GM10266 (cell line): ENCODE measurements at regions not wholly inside any gene's neighbourhood (a gene's known extent, or its start where the extent isn't known, plus 50 kb on each side); places are given as distances from the start of the nearest gene placed in this dataset.

ENCODE experiments used
- DNase-seq: peaks from one replicate; pipeline ENCODE4 v3.0.0; 2012; ENCODE audit errors: extremely low spot score
- TF ChIP-seq, protein P1 (sequence below): IDR thresholded peaks from 2 replicates; pipeline ENCODE4 v1.5.1; 2012; ENCODE audit warnings: mild to moderate bottlenecking, low read depth; ENCODE audit not compliant: control insufficient read depth, insufficient read depth; ENCODE audit errors: missing control alignments

DNA sequence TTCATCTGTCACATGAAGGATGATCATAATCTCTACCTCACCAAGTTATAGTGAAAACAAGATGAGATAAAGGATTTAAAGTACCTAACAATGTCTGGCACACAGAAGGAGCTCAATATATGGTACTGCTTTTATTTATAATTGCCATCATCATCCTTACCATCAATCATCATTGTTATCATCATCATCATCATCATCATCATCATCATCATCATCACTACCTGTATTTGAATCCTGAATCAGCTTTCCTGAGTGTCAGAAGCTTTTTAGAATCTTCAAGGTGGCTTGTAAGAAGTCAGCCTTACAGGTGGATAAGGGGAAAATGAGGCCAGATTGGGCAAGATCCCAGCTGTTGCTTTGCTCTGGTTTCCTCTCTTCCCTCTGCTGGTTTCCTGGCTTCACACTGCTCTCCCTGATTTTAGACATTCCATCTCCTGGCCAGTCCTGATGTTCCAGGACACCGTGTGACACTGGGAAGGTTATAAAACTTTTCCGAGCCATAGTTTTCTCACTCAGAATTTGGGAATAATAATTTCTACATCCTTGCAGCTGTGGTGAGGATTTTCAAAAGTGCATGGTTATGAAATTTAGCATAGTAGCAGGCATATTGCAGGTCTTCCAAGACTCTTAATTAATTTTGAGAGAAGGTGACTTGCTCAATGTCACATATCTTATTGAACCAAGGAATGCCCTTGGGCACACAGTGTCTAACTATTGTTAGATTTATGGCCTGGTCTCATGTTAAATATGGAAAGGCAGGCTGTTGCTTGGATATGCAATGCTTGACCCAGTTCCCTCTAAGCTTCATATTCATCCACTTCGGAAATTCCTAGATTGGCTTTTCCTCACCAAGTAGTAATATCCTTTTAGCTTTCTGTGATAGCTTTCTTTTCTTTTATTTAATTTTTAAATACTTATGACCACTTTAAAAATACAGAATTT lies 160.7 kb downstream of the TMEM38B start:
- DNase-seq, result no peak
- TF ChIP-seq, protein P1, sequence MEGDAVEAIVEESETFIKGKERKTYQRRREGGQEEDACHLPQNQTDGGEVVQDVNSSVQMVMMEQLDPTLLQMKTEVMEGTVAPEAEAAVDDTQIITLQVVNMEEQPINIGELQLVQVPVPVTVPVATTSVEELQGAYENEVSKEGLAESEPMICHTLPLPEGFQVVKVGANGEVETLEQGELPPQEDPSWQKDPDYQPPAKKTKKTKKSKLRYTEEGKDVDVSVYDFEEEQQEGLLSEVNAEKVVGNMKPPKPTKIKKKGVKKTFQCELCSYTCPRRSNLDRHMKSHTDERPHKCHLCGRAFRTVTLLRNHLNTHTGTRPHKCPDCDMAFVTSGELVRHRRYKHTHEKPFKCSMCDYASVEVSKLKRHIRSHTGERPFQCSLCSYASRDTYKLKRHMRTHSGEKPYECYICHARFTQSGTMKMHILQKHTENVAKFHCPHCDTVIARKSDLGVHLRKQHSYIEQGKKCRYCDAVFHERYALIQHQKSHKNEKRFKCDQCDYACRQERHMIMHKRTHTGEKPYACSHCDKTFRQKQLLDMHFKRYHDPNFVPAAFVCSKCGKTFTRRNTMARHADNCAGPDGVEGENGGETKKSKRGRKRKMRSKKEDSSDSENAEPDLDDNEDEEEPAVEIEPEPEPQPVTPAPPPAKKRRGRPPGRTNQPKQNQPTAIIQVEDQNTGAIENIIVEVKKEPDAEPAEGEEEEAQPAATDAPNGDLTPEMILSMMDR, result no peak

DNA sequence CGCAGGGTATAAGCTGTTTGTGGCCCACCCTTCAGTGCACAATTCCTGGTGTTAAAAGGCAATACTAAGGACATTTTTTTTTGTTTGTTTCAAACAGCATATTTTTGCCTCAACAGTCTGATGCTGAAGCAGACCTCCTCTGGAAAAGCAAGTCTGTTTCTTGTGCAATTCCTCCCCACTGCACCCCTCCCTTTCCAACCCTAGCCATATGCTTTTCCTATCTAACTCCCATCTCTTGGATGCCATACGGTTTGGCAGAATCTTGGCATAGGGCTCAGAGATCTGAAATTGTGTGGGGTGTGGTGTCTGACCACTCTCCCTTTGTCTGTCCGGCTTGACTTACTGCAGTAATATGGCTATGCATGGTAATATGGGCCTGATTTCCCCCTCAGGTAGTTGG lies 161.6 kb downstream of the TMEM38B start:
- TF ChIP-seq, protein P1, result no peak
- DNase-seq, result no peak

DNA sequence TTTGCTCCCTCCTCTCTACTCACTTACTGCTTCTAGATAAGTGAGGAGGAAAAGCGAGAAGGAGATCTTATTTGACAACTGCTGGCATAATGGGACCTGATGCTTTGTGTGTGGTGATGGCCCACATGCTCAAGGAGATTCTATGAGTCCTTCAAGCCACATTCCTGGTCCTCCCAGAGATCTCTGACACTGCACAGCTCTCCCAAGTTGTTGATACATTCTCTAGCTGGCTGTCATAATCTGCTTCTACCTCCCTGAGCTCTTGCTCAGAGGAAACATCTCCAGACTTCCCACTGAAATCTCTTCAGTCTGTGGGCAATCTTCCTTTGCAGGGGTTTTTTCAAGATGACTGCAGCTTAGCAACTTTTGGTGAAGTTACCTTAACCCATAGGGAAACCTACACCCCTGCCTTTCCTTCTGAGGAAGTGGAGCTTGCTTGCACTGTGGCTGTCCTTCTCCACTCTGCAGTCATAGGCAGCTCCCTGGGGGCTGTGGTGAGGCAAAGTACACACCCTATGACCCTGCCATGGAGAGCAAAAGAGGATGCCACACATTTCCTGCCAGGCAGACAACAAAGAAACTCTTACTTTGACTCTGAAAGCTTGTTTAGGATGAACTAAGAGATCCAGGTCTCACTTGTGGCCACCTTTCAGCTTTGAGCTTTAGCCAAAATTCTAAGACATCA lies 163.8 kb downstream of the TMEM38B start:
- DNase-seq, result no peak
- TF ChIP-seq, protein P1, result no peak

DNA sequence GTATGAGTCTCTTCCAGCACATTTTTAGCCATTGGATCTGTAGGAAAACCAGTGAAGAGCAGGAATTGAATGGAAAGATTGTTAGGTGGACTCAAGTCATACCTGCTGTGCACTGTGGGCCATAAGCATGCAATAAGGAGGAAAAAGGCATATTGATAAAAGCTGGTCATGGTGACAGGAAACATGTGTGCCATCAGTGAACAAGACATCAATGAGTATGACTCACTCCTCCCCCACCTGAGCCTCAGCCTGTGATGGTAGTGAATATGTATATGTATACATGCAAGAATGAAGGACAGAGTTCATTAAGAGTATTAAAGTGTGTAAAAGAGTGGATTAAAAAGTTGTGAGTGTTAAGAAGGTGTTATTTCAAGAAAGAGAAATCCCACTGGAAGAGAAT lies 164.5 kb downstream of the TMEM38B start:
- DNase-seq, result no peak

GRCh38 chr9:105859428-105860091 lies 165.2 kb downstream of the TMEM38B start:
- no peak for DNase-seq

More for the DNA sequence above, 164.5 kb downstream of the TMEM38B start:
- TF ChIP-seq, protein P1, result no peak

GRCh38 chr9:105860516-105860915 lies 166.2 kb downstream of the TMEM38B start:
- no peak for DNase-seq
- TF ChIP-seq, protein P1, result no peak

More at GRCh38 chr9:105859428-105860091, 165.2 kb downstream of the TMEM38B start:
- TF ChIP-seq, protein P1, result no peak

DNA sequence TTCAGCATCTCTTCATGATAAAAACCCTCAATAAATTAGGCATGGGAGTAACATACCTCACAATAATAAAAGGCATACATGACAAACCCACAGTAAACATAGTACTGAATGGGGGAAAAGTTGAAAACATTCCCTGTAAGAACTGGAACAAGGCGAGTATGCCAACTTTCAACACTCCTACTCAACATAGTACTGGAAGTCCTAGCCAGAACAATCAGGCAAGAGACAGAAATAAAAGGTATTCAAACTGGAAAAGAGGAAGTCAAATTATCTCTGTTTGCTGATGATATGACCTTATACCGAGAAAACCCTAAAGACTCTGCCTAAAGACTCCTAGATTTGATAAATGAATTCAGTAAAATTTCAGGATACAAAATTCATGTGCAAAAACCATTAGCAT lies 167.6 kb downstream of the TMEM38B start:
- no peak for DNase-seq
- TF ChIP-seq, protein P1, result no peak
